Ishikawa (cell line): ENCODE measurements at regions not wholly inside any gene's neighbourhood (a gene's known extent, or its start where the extent isn't known, plus 50 kb on each side); places are given as distances from the start of the nearest gene placed in this dataset.
A peak's percentile ranks its signal among the peaks of the same experiment; 100 is the strongest.

Experiments
- CEBPB ChIP-seq: IDR thresholded peaks from 2 replicates; pipeline ENCODE4 v1.6.1; 2012
- CREB1 ChIP-seq: IDR thresholded peaks from 2 replicates; pipeline ENCODE4 v1.6.1; 2012; ENCODE audit warnings: low read depth
- EGR1 ChIP-seq: IDR thresholded peaks from 2 replicates; pipeline ENCODE4 v1.6.1; 2012
- EP300 ChIP-seq: IDR thresholded peaks from 2 replicates; pipeline ENCODE4 v1.6.1; 2012; ENCODE audit warnings: borderline replicate concordance
- FOXM1 ChIP-seq: IDR thresholded peaks from 2 replicates; pipeline ENCODE4 v1.6.1; 2012; ENCODE audit warnings: low read depth, borderline replicate concordance
- MAX ChIP-seq: IDR thresholded peaks from 2 replicates; pipeline ENCODE4 v1.6.1; 2012
- NFIC ChIP-seq: IDR thresholded peaks from 2 replicates; pipeline ENCODE4 v1.6.1; 2012
- RAD21 ChIP-seq: IDR thresholded peaks from 2 replicates; pipeline ENCODE4 v1.6.1; 2012; ENCODE audit warnings: low read depth
- REST ChIP-seq: IDR thresholded peaks from 2 replicates; pipeline ENCODE4 v1.6.1; 2012; ENCODE audit warnings: low read depth, mild to moderate bottlenecking
- TAF1 ChIP-seq: IDR thresholded peaks from 2 replicates; pipeline ENCODE4 v1.6.1; 2012; ENCODE audit warnings: low read depth, mild to moderate bottlenecking
- TCF12 ChIP-seq: IDR thresholded peaks from 2 replicates; pipeline ENCODE4 v1.6.1; 2012; ENCODE audit warnings: low read depth
- TEAD4 ChIP-seq: IDR thresholded peaks from 2 replicates; pipeline ENCODE4 v1.6.1; 2012
- USF1 ChIP-seq: IDR thresholded peaks from 2 replicates; pipeline ENCODE4 v1.6.1; 2012
- YY1 ChIP-seq: IDR thresholded peaks from 2 replicates; pipeline ENCODE4 v1.6.1; 2012; ENCODE audit warnings: low read depth
- ZBTB7A ChIP-seq: IDR thresholded peaks from 2 replicates; pipeline ENCODE4 v1.6.1; 2012; ENCODE audit warnings: low read depth

- no peak for TF ChIP-seq FOXM1
- no peak for TF ChIP-seq TAF1
- no peak for TF ChIP-seq NFIC
- no peak for TF ChIP-seq REST
- no peak for TF ChIP-seq TEAD4
- TF ChIP-seq TCF12, result no peak
These were observed 1096.9 kb upstream of the ALCAM start for GRCh38 chr3:104269771-104270170.

- TF ChIP-seq CREB1 (no peak), RAD21 (peak; percentile 87)
These were observed 1093.6 kb upstream of the ALCAM start for GRCh38 chr3:104273046-104273649.

GRCh38 chr3:104275199-104275598 is 1091.5 kb upstream of the ALCAM start:
- TF ChIP-seq YY1 (no peak), FOXM1 (no peak), REST (no peak), MAX (no peak), ZBTB7A (no peak), EP300 (no peak)

- TF ChIP-seq CREB1 (no peak), EGR1 (no peak), TAF1 (no peak)
These were observed 1087.1 kb upstream of the ALCAM start for GRCh38 chr3:104279617-104280016.

GRCh38 chr3:104281713-104282112 is 1085.0 kb upstream of the ALCAM start:
- TF ChIP-seq REST, result no peak
- TF ChIP-seq FOXM1, result no peak
- no peak for TF ChIP-seq CREB1
- no peak for TF ChIP-seq YY1
- no peak for TF ChIP-seq EGR1
- no peak for TF ChIP-seq CEBPB
- no peak for TF ChIP-seq RAD21

- no peak for TF ChIP-seq YY1
- TF ChIP-seq TAF1, result no peak
- no peak for TF ChIP-seq EP300
- TF ChIP-seq USF1, result no peak
- no peak for TF ChIP-seq FOXM1
These were observed 1080.1 kb upstream of the ALCAM start for GRCh38 chr3:104286645-104287044.

- TF ChIP-seq FOXM1, result no peak
- no peak for TF ChIP-seq RAD21
- no peak for TF ChIP-seq CEBPB
- TF ChIP-seq TEAD4, result no peak
- TF ChIP-seq NFIC, result no peak
- no peak for TF ChIP-seq CREB1
- no peak for TF ChIP-seq ZBTB7A
- no peak for TF ChIP-seq TCF12
These were observed 1075.3 kb upstream of the ALCAM start for GRCh38 chr3:104291437-104291851.
